ENCODE measurements at regions not wholly inside any gene's neighbourhood (a gene's known extent, or its start where the extent isn't known, plus 50 kb on each side); places are given as distances from the start of the nearest gene placed in this dataset.

- TF ChIP-seq CTCF (IDR thresholded peaks at IDR 0.05; ENCODE audit: extremely low read depth in 1 of 2, insufficient read depth in 1 of 2, low read depth in 1 of 2, low read length in 2 of 2): no peak
- no peak for TF ChIP-seq POLR2AphosphoS5 (IDR thresholded peaks at IDR 0.05; ENCODE audit: insufficient read depth, low read depth, low read length)
- no peak for TF ChIP-seq EZH2 (IDR thresholded peaks at IDR 0.05; ENCODE audit: borderline replicate concordance, low read depth, low read length, severe bottlenecking)
- TF ChIP-seq JUN (IDR thresholded peaks at IDR 0.05; ENCODE audit: borderline replicate concordance, insufficient read depth, insufficient read length, low read depth): no peak
- TF ChIP-seq MAX (IDR thresholded peaks at IDR 0.05; ENCODE audit: insufficient read depth, insufficient read length): no peak
- no peak for TF ChIP-seq POLR2A (IDR thresholded peaks at IDR 0.05; ENCODE audit: low read depth, low read length)
- no peak for TF ChIP-seq GATA2 (IDR thresholded peaks at IDR 0.05; ENCODE audit: insufficient read depth, insufficient read length, low read depth, low read length)
- TF ChIP-seq FOS (IDR thresholded peaks at IDR 0.05; ENCODE audit: borderline replicate concordance, insufficient read depth, low read length): no peak
Measured at GRCh38 chr18:25662272-25662671, 310.3 kb upstream of the ZNF521 start.
